ENCODE measurements at regions not wholly inside any gene's neighbourhood (a gene's known extent, or its start where the extent isn't known, plus 50 kb on each side); places are given as distances from the start of the nearest gene placed in this dataset.

GRCh38 chr17:70882504-70882903, 713.2 kb downstream of the KCNJ2 start:
- no peak overlapping the region for H3K27ac ChIP-seq (ENCODE audit: insufficient read depth, low read depth, low read length)
- intact Hi-C loops (cut with micrococcal nuclease): no loop called here
- no peaks in the 10 kb centered on the region for H3K27me3 ChIP-seq (ENCODE audit: control insufficient read depth in 2 of 2, insufficient read depth in 2 of 2, low read length in 2 of 2)
- H3K9me3 ChIP-seq (replicated peaks; ENCODE audit: control insufficient read depth, insufficient read depth, low read length): no peaks in the 10 kb centered on the region
- no peak overlapping the region for H3K4me2 ChIP-seq (ENCODE audit: insufficient read depth, low read length)
- H4K20me1 ChIP-seq (replicated peaks; ENCODE audit: control insufficient read depth, extremely low read depth, insufficient read depth, low read length): no peaks in the 10 kb centered on the region
- ChIA-PET POLR2A (no interaction called here), CTCF (no interaction called here)
- no peak for FAIRE-seq
- no peaks in the 10 kb centered on the region for H3K4me1 ChIP-seq (ENCODE audit: control insufficient read depth, extremely low read depth, insufficient read depth, low read length)
- H3K79me2 ChIP-seq (ENCODE audit: control insufficient read depth, insufficient read depth, low read length): no peaks in the 10 kb centered on the region
- no peak overlapping the region for H3K9ac ChIP-seq (replicated peaks; ENCODE audit: extremely low read depth, insufficient read depth, low read length)
- no peak overlapping the region for H3K4me3 ChIP-seq (replicated peaks in 1 of 3; ENCODE audit: insufficient read depth in 1 of 3, low read depth in 1 of 3, low read length in 3 of 3)
- DNase-seq (ENCODE audit: low read depth, low spot score): no peak
- no peaks in the 10 kb centered on the region for H3K9me1 ChIP-seq (replicated peaks; ENCODE audit: control insufficient read depth, extremely low read depth, insufficient read depth, low read length)
- H3K36me3 ChIP-seq (ENCODE audit: control insufficient read depth in 2 of 2, extremely low read depth in 1 of 2, insufficient read depth in 2 of 2, low read length in 2 of 2): no peaks in the 10 kb centered on the region
- no TSS peak for BruUV-seq (replicated peaks)
- no peak for TF ChIP-seq MAX (IDR thresholded peaks at IDR 0.05; ENCODE audit: insufficient read depth, insufficient read length)
- TF ChIP-seq FOS (IDR thresholded peaks at IDR 0.05; ENCODE audit: borderline replicate concordance, insufficient read depth, low read length): no peak
- no peak for TF ChIP-seq POLR2A (IDR thresholded peaks at IDR 0.05; ENCODE audit: low read depth, low read length)
- TF ChIP-seq EZH2 (IDR thresholded peaks at IDR 0.05; ENCODE audit: borderline replicate concordance, low read depth, low read length, severe bottlenecking): no peak
- no peak for TF ChIP-seq MYC (IDR thresholded peaks at IDR 0.05; ENCODE audit: low read depth, low read length)
- TF ChIP-seq JUN (IDR thresholded peaks at IDR 0.05; ENCODE audit: borderline replicate concordance, insufficient read depth, insufficient read length, low read depth): no peak
- TF ChIP-seq POLR2AphosphoS5 (IDR thresholded peaks at IDR 0.05; ENCODE audit: insufficient read depth, low read depth, low read length): no peak
- TF ChIP-seq, protein P1, sequence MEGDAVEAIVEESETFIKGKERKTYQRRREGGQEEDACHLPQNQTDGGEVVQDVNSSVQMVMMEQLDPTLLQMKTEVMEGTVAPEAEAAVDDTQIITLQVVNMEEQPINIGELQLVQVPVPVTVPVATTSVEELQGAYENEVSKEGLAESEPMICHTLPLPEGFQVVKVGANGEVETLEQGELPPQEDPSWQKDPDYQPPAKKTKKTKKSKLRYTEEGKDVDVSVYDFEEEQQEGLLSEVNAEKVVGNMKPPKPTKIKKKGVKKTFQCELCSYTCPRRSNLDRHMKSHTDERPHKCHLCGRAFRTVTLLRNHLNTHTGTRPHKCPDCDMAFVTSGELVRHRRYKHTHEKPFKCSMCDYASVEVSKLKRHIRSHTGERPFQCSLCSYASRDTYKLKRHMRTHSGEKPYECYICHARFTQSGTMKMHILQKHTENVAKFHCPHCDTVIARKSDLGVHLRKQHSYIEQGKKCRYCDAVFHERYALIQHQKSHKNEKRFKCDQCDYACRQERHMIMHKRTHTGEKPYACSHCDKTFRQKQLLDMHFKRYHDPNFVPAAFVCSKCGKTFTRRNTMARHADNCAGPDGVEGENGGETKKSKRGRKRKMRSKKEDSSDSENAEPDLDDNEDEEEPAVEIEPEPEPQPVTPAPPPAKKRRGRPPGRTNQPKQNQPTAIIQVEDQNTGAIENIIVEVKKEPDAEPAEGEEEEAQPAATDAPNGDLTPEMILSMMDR (IDR thresholded peaks at IDR 0.05; ENCODE audit: extremely low read depth in 1 of 2, insufficient read depth in 1 of 2, low read depth in 1 of 2, low read length in 2 of 2): no peak
- no peak for TF ChIP-seq GATA2 (IDR thresholded peaks at IDR 0.05; ENCODE audit: insufficient read depth, insufficient read length, low read depth, low read length)
- dilution Hi-C loops (cut with MboI; ENCODE audit: extremely low pct_ligation_motif_present, low sequenced_read_pairs): no loop called here
- no peak overlapping the region for H2AFZ ChIP-seq (ENCODE audit: low read depth, low read length)

Measured in endothelial cell of umbilical vein (primary cell).